ENCODE measurements at regions not wholly inside any gene's neighbourhood (a gene's known extent, or its start where the extent isn't known, plus 50 kb on each side); places are given as distances from the start of the nearest gene placed in this dataset.

DNA sequence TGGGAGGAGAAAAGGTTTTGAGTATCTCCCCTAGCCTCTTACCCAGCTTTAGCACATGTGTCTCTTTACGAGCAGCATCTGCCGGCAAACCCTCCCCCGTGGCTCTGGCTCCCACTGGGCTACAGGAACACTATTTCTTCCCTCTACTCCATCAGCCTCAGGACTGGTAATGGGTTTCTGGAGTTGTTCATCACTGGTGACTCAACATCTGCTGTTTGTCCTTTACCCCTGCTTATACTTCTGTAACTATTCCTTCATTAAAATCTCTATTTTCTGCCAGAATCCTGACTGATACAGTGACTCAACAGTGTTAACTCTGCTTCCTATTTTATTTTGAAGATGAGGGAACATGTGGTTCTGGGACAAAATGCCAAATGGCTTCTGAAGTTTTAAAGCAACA lies 437.3 kb upstream of the HTR2A start:
- ATAC-seq (peak; percentile 46), DNase-seq (peak in 1 of 3 donors; percentile 5)
- no peak for TF ChIP-seq CTCF (IDR thresholded peaks at IDR 0.05)
- intact Hi-C loops (cut with DNase I, micrococcal nuclease) = no loop called here
- Histone ChIP-seq H3K4me1 (ENCODE audit: low read depth) (no peaks in the 10 kb centered on the region), H3K36me3 (ENCODE audit: low read depth) (no peaks in the 10 kb centered on the region), H3K9me3 (peaks cover 21% of the 10 kb centered on the region), H3K4me3 (no peak overlapping the region)

- Histone ChIP-seq H3K9me3 (peaks cover 5% of the 10 kb centered on the region), H3K36me3 (ENCODE audit: low read depth) (no peaks in the 10 kb centered on the region), H3K4me3 (no peak overlapping the region), H3K4me1 (ENCODE audit: low read depth) (no peaks in the 10 kb centered on the region)
- TF ChIP-seq CTCF (IDR thresholded peaks at IDR 0.05) = no peak
- intact Hi-C loops (cut with DNase I, micrococcal nuclease) = no loop called here
- ATAC-seq (no peak), DNase-seq (no peak)
Measured at GRCh38 chr13:47332149-47332548, 435.3 kb upstream of the HTR2A start.

- intact Hi-C loops (cut with DNase I, micrococcal nuclease) = no loop called here
- ATAC-seq = no peak
- DNase-seq = no peak
Measured at GRCh38 chr13:47330031-47330430, 433.2 kb upstream of the HTR2A start.

DNA sequence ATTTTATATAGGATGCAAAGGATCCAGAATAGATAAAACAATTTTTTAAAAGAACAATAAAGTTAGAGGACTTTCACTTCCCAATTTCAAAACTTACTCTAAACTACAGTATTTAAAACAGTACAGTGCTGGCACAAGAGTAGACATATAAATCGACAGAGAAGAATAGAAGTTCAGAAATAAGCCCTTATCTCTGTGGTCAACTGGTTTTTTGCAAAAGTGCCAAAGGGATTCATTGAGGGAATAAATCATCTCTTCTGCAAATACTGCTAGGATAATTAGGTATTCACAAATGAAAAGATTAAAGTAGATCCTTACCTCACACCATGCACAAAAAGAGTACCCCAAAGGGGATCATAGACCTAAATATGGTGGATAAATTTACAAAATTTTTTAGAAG lies 431.0 kb upstream of the HTR2A start:
- Histone ChIP-seq H3K4me1 (ENCODE audit: low read depth) (no peaks in the 10 kb centered on the region), H3K9me3 (peaks cover 3% of the 10 kb centered on the region), H3K36me3 (ENCODE audit: low read depth) (no peaks in the 10 kb centered on the region), H3K4me3 (no peak overlapping the region)
- no peak for TF ChIP-seq CTCF (IDR thresholded peaks at IDR 0.05)
- DNase-seq = no peak
- no peak for ATAC-seq
- intact Hi-C loops (cut with DNase I, micrococcal nuclease) = no loop called here

More at GRCh38 chr13:47330031-47330430, 433.2 kb upstream of the HTR2A start:
- Histone ChIP-seq H3K4me3 (no peak overlapping the region), H3K9me3 (peaks cover 5% of the 10 kb centered on the region), H3K4me1 (ENCODE audit: low read depth) (no peaks in the 10 kb centered on the region), H3K36me3 (ENCODE audit: low read depth) (no peaks in the 10 kb centered on the region)
- no peak for TF ChIP-seq CTCF (IDR thresholded peaks at IDR 0.05)

- H3K36me3 ChIP-seq (ENCODE audit: low read depth) = no peaks in the 10 kb centered on the region
- intact Hi-C loops (cut with DNase I, micrococcal nuclease) = no loop called here
- no peaks in the 10 kb centered on the region for H3K9me3 ChIP-seq
- H3K4me3 ChIP-seq = no peak overlapping the region
- ATAC-seq (no peak), DNase-seq (no peak)
- TF ChIP-seq CTCF (IDR thresholded peaks at IDR 0.05) = no peak
- H3K4me1 ChIP-seq (ENCODE audit: low read depth) = no peaks in the 10 kb centered on the region
Measured at GRCh38 chr13:47326061-47326460, 429.2 kb upstream of the HTR2A start.

DNA sequence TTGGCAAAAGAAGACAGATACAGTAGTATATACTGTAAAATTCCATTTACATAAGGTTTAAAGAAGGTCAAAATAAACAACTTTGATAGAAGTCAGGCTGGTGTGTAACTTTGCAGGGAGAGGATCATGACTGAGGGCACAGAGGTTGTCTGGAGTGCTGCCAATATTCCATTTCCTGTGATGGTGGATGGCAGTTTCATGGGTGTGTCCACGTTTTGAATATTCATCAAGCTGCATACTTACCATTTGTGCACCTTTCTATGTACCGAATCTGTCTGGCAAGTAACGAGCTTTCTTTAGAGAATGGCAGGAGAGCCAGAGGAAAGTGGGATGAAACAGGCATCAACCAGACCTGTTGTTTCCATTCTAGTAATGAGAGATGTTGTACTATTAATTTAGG lies 420.5 kb upstream of the HTR2A start:
- ATAC-seq (no peak), DNase-seq (no peak)
- intact Hi-C loops (cut with DNase I, micrococcal nuclease) = no loop called here
- peaks cover 2% of the 10 kb centered on the region for H3K9me3 ChIP-seq
- H3K4me1 ChIP-seq (ENCODE audit: low read depth) = no peaks in the 10 kb centered on the region
- H3K4me3 ChIP-seq = no peak overlapping the region
- no peak for TF ChIP-seq CTCF (IDR thresholded peaks at IDR 0.05)
- H3K36me3 ChIP-seq (ENCODE audit: low read depth) = no peaks in the 10 kb centered on the region
